IMR-90 (cell line): ENCODE measurements at regions not wholly inside any gene's neighbourhood (a gene's known extent, or its start where the extent isn't known, plus 50 kb on each side); places are given as distances from the start of the nearest gene placed in this dataset.

ENCODE experiments used
- ATAC-seq: fragments of 200-7000 bp; cut with Tn5 transposase; 2 replicates; pipeline ENCODE4 v1.9.1; 2020; ENCODE audit warnings: low read depth, mild to moderate bottlenecking, moderate library complexity
- BruUV-seq: library from RNA; stranded (reverse); fragments of 400-500 nt; replicated peaks from 2 replicates; lab custom pipeline; 2021; lab: Mats Ljungman, UMichigan
- CTCF ChIA-PET: fragments of 300-600 bp; formaldehyde crosslinking; extraction: SDS; loops from one replicate; lab custom pipeline; 2021; ENCODE audit warnings: antibody characterized with exemption; lab: Yijun Ruan, JAX
- POLR2A ChIA-PET: fragments of 300-600 bp; sonication (Branson Sonifier 250); formaldehyde crosslinking; loops from one replicate; lab custom pipeline; 2022; ENCODE audit warnings: antibody characterized with exemption; ENCODE audit not compliant: unreplicated experiment; lab: Charles Lee
- DNase-seq: peaks from one replicate; pipeline ENCODE4 v3.0.0; 2013
- H2AFZ ChIP-seq: replicated peaks from 2 replicates; pipeline ENCODE3; 2013; ENCODE audit warnings: low read length, mild to moderate bottlenecking; ENCODE audit not compliant: poor library complexity
- H2AK5ac ChIP-seq: 2 replicates; pipeline ENCODE4 v1.6.1; 2013; ENCODE audit warnings: low read depth, low read length, inconsistent platforms
- H2AK9ac ChIP-seq: replicated peaks from 2 replicates; pipeline ENCODE3; 2013; ENCODE audit warnings: mild to moderate bottlenecking, low read depth, low read length, moderate library complexity; ENCODE audit not compliant: poor library complexity
- H2BK120ac ChIP-seq: 2 replicates; pipeline ENCODE4 v1.6.1; 2013; ENCODE audit warnings: low read depth, low read length, inconsistent platforms
- H2BK15ac ChIP-seq: 3 replicates; pipeline ENCODE4 v1.6.1; 2013; ENCODE audit warnings: low read depth, low read length, inconsistent platforms
- H2BK20ac ChIP-seq: 2 replicates; pipeline ENCODE4 v1.6.1; 2013; ENCODE audit warnings: low read depth, mild to moderate bottlenecking, inconsistent platforms, low read length, moderate library complexity
- H2BK5ac ChIP-seq: 2 replicates; pipeline ENCODE4 v1.6.1; 2013; ENCODE audit warnings: mild to moderate bottlenecking, low read depth, low read length, inconsistent platforms; ENCODE audit not compliant: poor library complexity, severe bottlenecking
- H3K14ac ChIP-seq: replicated peaks from 2 replicates; pipeline ENCODE4 v1.6.1; 2013; ENCODE audit warnings: low read depth, low read length, inconsistent platforms
- H3K18ac ChIP-seq: 2 replicates; pipeline ENCODE4 v1.6.1; 2013; ENCODE audit warnings: low read depth, low read length, control low read depth
- H3K23ac ChIP-seq: 2 replicates; pipeline ENCODE4 v1.6.1; 2013; ENCODE audit warnings: low read depth, low read length, inconsistent platforms
- H3K27ac ChIP-seq: 2 replicates; pipeline ENCODE4 v1.5.1; 2013; ENCODE audit warnings: mild to moderate bottlenecking, control low read depth, low read length; ENCODE audit not compliant: insufficient read depth
- H3K27me3 ChIP-seq: 2 replicates; pipeline ENCODE4 v1.6.1; 2013; ENCODE audit warnings: low read length; ENCODE audit not compliant: control insufficient read depth, insufficient read depth
- H3K36me3 ChIP-seq: 2 replicates; pipeline ENCODE4 v1.6.1; 2013; ENCODE audit warnings: low read length, mixed read lengths; ENCODE audit not compliant: control insufficient read depth, insufficient read depth
- H3K4ac ChIP-seq: 2 replicates; pipeline ENCODE4 v1.6.1; 2013; ENCODE audit warnings: low read depth, low read length, inconsistent platforms
- H3K4me1 ChIP-seq: 2 replicates; pipeline ENCODE4 v1.6.1; 2013; ENCODE audit warnings: low read length, mixed read lengths; ENCODE audit not compliant: control insufficient read depth, insufficient read depth
- H3K4me2 ChIP-seq: 2 replicates; pipeline ENCODE4 v1.6.1; 2013; ENCODE audit warnings: low read depth, mild to moderate bottlenecking, control low read depth, low read length, moderate library complexity
- H3K4me3 ChIP-seq: 2 replicates; pipeline ENCODE4 v1.5.1; 2013; ENCODE audit warnings: low read depth, mild to moderate bottlenecking, control low read depth, low read length, moderate library complexity; ENCODE audit not compliant: insufficient read depth
- H3K56ac ChIP-seq: 2 replicates; pipeline ENCODE4 v1.6.1; 2013; ENCODE audit warnings: low read length, inconsistent platforms; ENCODE audit not compliant: insufficient read depth; ENCODE audit errors: extremely low read depth
- H3K79me1 ChIP-seq, 2 experiments: 2 replicates each; pipeline ENCODE4 v1.6.1; 2013; ENCODE audit warnings: low read length in 2 of 2, inconsistent platforms in 1 of 2, low read depth in 1 of 2
- H3K9ac ChIP-seq: 2 replicates; pipeline ENCODE4 v1.6.1; 2013; ENCODE audit warnings: low read depth, low read length, control low read depth
- H3K9me1 ChIP-seq: 2 replicates; pipeline ENCODE4 v1.6.1; 2013; ENCODE audit warnings: low read length, inconsistent platforms; ENCODE audit not compliant: insufficient read depth
- H3K9me3 ChIP-seq: 2 replicates; pipeline ENCODE4 v1.6.1; 2013; ENCODE audit warnings: low read length; ENCODE audit not compliant: control insufficient read depth, insufficient read depth
- H4K20me1 ChIP-seq: 2 replicates; pipeline ENCODE4 v1.6.1; 2013; ENCODE audit warnings: low read length, inconsistent platforms; ENCODE audit not compliant: insufficient read depth
- H4K5ac ChIP-seq: 2 replicates; pipeline ENCODE4 v1.6.1; 2013; ENCODE audit warnings: mild to moderate bottlenecking, low read depth, low read length, control low read depth
- H4K8ac ChIP-seq, 2 experiments: 2 replicates each; pipeline ENCODE4 v1.6.1; 2013; ENCODE audit warnings: low read depth in 2 of 2, low read length in 2 of 2, control low read depth in 1 of 2, inconsistent platforms in 1 of 2
- H4K91ac ChIP-seq: 2 replicates; pipeline ENCODE4 v1.6.1; 2013; ENCODE audit warnings: low read depth, low read length, inconsistent platforms; ENCODE audit not compliant: insufficient read depth
- BHLHE40 ChIP-seq: fragments of 150-350 bp; IDR thresholded peaks from 2 replicates; pipeline ENCODE4 v1.6.1; 2016; ENCODE audit warnings: mild to moderate bottlenecking, low read depth, low read length
- CEBPB ChIP-seq: IDR thresholded peaks from 2 replicates; pipeline ENCODE4 v1.6.1; 2012; ENCODE audit warnings: low read depth, low read length, improper control_type of control experiment
- FOS ChIP-seq: fragments of 150-350 bp; IDR thresholded peaks from 2 replicates; pipeline ENCODE4 v1.6.1; 2016; ENCODE audit warnings: low read depth, low read length
- MAFK ChIP-seq: IDR thresholded peaks from 2 replicates; pipeline ENCODE4 v1.6.1; 2012; ENCODE audit warnings: low read depth, low read length, improper control_type of control experiment
- MAZ ChIP-seq: IDR thresholded peaks from 2 replicates; pipeline ENCODE4 v1.6.1; 2012; ENCODE audit warnings: low read depth, mild to moderate bottlenecking, low read length, improper control_type of control experiment, moderate library complexity, borderline replicate concordance
- MXI1 ChIP-seq: IDR thresholded peaks from 2 replicates; pipeline ENCODE4 v1.6.1; 2012; ENCODE audit warnings: low read depth, mild to moderate bottlenecking, low read length, moderate library complexity, borderline replicate concordance
- NFE2L2 ChIP-seq: fragments of 150-350 bp; IDR thresholded peaks from 2 replicates; pipeline ENCODE4 v1.6.1; 2016; ENCODE audit warnings: low read depth, mild to moderate bottlenecking, low read length
- RAD21 ChIP-seq: IDR thresholded peaks from 2 replicates; pipeline ENCODE4 v1.6.1; 2012; ENCODE audit warnings: low read length, improper control_type of control experiment
- RCOR1 ChIP-seq: IDR thresholded peaks from 2 replicates; pipeline ENCODE4 v1.6.1; 2012; ENCODE audit warnings: mild to moderate bottlenecking, low read length, improper control_type of control experiment; ENCODE audit not compliant: insufficient replicate concordance
- RFX5 ChIP-seq: IDR thresholded peaks from 2 replicates; pipeline ENCODE4 v1.8.0; 2012; ENCODE audit warnings: low read depth, mild to moderate bottlenecking, low read length, moderate library complexity
- SMC3 ChIP-seq: fragments of 150-350 bp; IDR thresholded peaks from 2 replicates; pipeline ENCODE4 v1.6.1; 2016; ENCODE audit warnings: low read depth, mild to moderate bottlenecking, antibody characterized with exemption, low read length, moderate library complexity
- WGBS, 2 experiments: methylation state at CpG; one replicate each; pipeline versions ENCODE4 v1.1.5 to v1.1.7; 2013; ENCODE audit warnings: missing lambda C conversion rate in 2 of 2; ENCODE audit not compliant: insufficient read length in 1 of 2; ENCODE audit errors: extremely low coverage in 2 of 2; 5-methylcytosine and 5-hydroxymethylcytosine counted together
- dilution Hi-C: fragments of 300-500 bp; cut with HindIII; formaldehyde crosslinking; loops from one replicate; pipeline ENCODE4 v1.14.3; 2018; ENCODE audit warnings: low sequenced_read_pairs; ENCODE audit not compliant: unreplicated experiment
- in situ Hi-C: fragments of 300-500 bp; cut with MboI; formaldehyde crosslinking; loops from 3 replicates; pipeline ENCODE4 v1.14.3; 2019; ENCODE audit warnings: low sequenced_read_pairs, inconsistent platforms, mixed read lengths
- intact Hi-C: fragments of 100-400 bp; cut with micrococcal nuclease; formaldehyde crosslinking; loops from 2 replicates; pipeline ENCODE4 v1.10.0; 2022
- TF ChIP-seq, protein P1 (sequence below): conservative IDR thresholded peaks from 2 replicates; pipeline ENCODE4 v1.5.1; 2012; ENCODE audit warnings: mild to moderate bottlenecking, low read depth, low read length, improper control_type of control experiment
- TF ChIP-seq, protein P2 (sequence below): fragments of 150-350 bp; IDR thresholded peaks from 2 replicates; pipeline ENCODE4 v1.6.1; 2016; ENCODE audit warnings: low read depth, mild to moderate bottlenecking, low read length, moderate library complexity, borderline replicate concordance
- TF ChIP-seq, protein P3 (sequence below): fragments of 150-350 bp; IDR thresholded peaks from 2 replicates; pipeline ENCODE4 v1.6.1; 2017; ENCODE audit warnings: mild to moderate bottlenecking, antibody characterized with exemption, low read length, low read depth

DNA sequence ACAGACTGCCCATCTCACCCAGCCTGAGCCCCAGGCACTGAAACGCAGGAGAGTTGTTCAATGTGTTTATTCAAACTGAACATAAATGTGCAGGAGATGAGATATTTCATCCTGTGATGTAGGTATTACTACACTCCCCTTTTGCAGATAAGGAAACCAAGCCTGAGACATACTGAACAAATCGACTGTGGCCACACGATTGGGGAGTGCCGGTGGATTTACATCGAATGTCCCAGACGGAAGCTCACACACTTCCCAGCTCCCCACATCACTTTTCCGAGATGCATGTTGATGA is 94.8 kb upstream of the ALKAL2 start:
- no peak overlapping the region for H2AFZ ChIP-seq
- H3K4me2 ChIP-seq, result no peak overlapping the region
- no peak overlapping the region for H2AK9ac ChIP-seq
- H3K56ac ChIP-seq, result no peak overlapping the region
- H3K4ac ChIP-seq, result no peak overlapping the region
- H3K4me1 ChIP-seq, result no peaks in the 10 kb centered on the region
- no peak overlapping the region for H2AK5ac ChIP-seq
- H3K36me3 ChIP-seq, result no peaks in the 10 kb centered on the region
- no peak overlapping the region for H3K4me3 ChIP-seq
- dilution Hi-C loops (no loop called here), intact Hi-C loops (no loop called here), in situ Hi-C loops (no loop called here)
- H3K23ac ChIP-seq, result no peak overlapping the region
- H2BK120ac ChIP-seq, result no peak overlapping the region
- DNase-seq (no peak), ATAC-seq (no peak)
- no peak overlapping the region for H4K5ac ChIP-seq
- no peaks in the 10 kb centered on the region for H3K9me1 ChIP-seq
- H4K8ac ChIP-seq, result no peak overlapping the region
- no CpG with 5 or more reads among the region's 7 CpGs for WGBS, 2 experiments
- no peaks in the 10 kb centered on the region for H4K20me1 ChIP-seq
- POLR2A ChIA-PET, result no interaction called here
- peaks cover 32% of the 10 kb centered on the region for H3K9me3 ChIP-seq
- H3K27ac ChIP-seq, result no peak overlapping the region
- TF ChIP-seq RCOR1 (no peak), RFX5 (no peak), BHLHE40 (no peak), RAD21 (no peak), MXI1 (no peak), NFE2L2 (no peak), SMC3 (no peak), CEBPB (no peak), FOS (no peak), MAZ (no peak), MAFK (no peak)
- TF ChIP-seq, protein P1, sequence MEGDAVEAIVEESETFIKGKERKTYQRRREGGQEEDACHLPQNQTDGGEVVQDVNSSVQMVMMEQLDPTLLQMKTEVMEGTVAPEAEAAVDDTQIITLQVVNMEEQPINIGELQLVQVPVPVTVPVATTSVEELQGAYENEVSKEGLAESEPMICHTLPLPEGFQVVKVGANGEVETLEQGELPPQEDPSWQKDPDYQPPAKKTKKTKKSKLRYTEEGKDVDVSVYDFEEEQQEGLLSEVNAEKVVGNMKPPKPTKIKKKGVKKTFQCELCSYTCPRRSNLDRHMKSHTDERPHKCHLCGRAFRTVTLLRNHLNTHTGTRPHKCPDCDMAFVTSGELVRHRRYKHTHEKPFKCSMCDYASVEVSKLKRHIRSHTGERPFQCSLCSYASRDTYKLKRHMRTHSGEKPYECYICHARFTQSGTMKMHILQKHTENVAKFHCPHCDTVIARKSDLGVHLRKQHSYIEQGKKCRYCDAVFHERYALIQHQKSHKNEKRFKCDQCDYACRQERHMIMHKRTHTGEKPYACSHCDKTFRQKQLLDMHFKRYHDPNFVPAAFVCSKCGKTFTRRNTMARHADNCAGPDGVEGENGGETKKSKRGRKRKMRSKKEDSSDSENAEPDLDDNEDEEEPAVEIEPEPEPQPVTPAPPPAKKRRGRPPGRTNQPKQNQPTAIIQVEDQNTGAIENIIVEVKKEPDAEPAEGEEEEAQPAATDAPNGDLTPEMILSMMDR, result no peak
- TF ChIP-seq, protein P2, sequence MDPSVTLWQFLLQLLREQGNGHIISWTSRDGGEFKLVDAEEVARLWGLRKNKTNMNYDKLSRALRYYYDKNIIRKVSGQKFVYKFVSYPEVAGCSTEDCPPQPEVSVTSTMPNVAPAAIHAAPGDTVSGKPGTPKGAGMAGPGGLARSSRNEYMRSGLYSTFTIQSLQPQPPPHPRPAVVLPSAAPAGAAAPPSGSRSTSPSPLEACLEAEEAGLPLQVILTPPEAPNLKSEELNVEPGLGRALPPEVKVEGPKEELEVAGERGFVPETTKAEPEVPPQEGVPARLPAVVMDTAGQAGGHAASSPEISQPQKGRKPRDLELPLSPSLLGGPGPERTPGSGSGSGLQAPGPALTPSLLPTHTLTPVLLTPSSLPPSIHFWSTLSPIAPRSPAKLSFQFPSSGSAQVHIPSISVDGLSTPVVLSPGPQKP, result no peak
- TF ChIP-seq, protein P3, sequence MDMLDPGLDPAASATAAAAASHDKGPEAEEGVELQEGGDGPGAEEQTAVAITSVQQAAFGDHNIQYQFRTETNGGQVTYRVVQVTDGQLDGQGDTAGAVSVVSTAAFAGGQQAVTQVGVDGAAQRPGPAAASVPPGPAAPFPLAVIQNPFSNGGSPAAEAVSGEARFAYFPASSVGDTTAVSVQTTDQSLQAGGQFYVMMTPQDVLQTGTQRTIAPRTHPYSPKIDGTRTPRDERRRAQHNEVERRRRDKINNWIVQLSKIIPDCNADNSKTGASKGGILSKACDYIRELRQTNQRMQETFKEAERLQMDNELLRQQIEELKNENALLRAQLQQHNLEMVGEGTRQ, result no peak
- H2BK20ac ChIP-seq, result no peak overlapping the region
- no TSS peak for BruUV-seq
- H3K79me1 ChIP-seq, result no peaks in the 10 kb centered on the region
- H3K9ac ChIP-seq, result no peak overlapping the region
- no peak overlapping the region for H2BK5ac ChIP-seq
- no peak overlapping the region for H3K14ac ChIP-seq
- no peak overlapping the region for H4K91ac ChIP-seq
- H3K27me3 ChIP-seq, result no peaks in the 10 kb centered on the region
- CTCF ChIA-PET, result no interaction called here
- no peak overlapping the region for H2BK15ac ChIP-seq
- no peak overlapping the region for H3K18ac ChIP-seq
